Progenitor cell of endocrine pancreas (in vitro differentiated cells): ENCODE measurements at regions not wholly inside any gene's neighbourhood (a gene's known extent, or its start where the extent isn't known, plus 50 kb on each side); places are given as distances from the start of the nearest gene placed in this dataset.

Experiments
- DNase-seq: peaks from one replicate; pipeline ENCODE4 v3.0.0; 2021; ENCODE audit warnings: low spot score; ENCODE audit not compliant: unreplicated experiment
- H3K27ac Mint-ChIP-seq: 2 replicates; pipeline ENCODE4 v1.8.0; 2021; ENCODE audit warnings: mild to moderate bottlenecking, moderate library complexity, mixed read lengths
- H3K27me3 Mint-ChIP-seq: 2 replicates; pipeline ENCODE4 v1.8.0; 2021; ENCODE audit warnings: mixed read lengths
- H3K36me3 Mint-ChIP-seq: 2 replicates; pipeline ENCODE4 v1.8.0; 2022; ENCODE audit warnings: mixed read lengths; ENCODE audit not compliant: insufficient read depth
- H3K4me1 Mint-ChIP-seq: 2 replicates; pipeline ENCODE4 v1.8.0; 2021; ENCODE audit warnings: low read depth, mixed read lengths
- H3K4me3 Mint-ChIP-seq: 2 replicates; pipeline ENCODE4 v1.8.0; 2021; ENCODE audit warnings: low read depth, mild to moderate bottlenecking, moderate library complexity, mixed read lengths
- H3K9me3 Mint-ChIP-seq: 2 replicates; pipeline ENCODE4 v1.8.0; 2021; ENCODE audit warnings: low read depth, mixed read lengths
- CTCF ChIP-seq: fragments of 200-600 bp; sonication (generic); IDR thresholded peaks from one replicate; pipeline ENCODE4 v1.5.0; 2021; ENCODE audit warnings: antibody characterized with exemption, mild to moderate bottlenecking; ENCODE audit not compliant: unreplicated experiment

GRCh38 chr4:127196655-127197352, 436.0 kb upstream of the INTU start:
- peaks cover 10% of the 10 kb centered on the region for H3K9me3 Mint-ChIP-seq
- no peaks in the 10 kb centered on the region for H3K4me1 Mint-ChIP-seq
- no peak for TF ChIP-seq CTCF
- no peaks in the 10 kb centered on the region for H3K36me3 Mint-ChIP-seq
- H3K27ac Mint-ChIP-seq: no peak overlapping the region
- no peak overlapping the region for H3K4me3 Mint-ChIP-seq
- DNase-seq: no peak
- H3K27me3 Mint-ChIP-seq: no peaks in the 10 kb centered on the region

DNA sequence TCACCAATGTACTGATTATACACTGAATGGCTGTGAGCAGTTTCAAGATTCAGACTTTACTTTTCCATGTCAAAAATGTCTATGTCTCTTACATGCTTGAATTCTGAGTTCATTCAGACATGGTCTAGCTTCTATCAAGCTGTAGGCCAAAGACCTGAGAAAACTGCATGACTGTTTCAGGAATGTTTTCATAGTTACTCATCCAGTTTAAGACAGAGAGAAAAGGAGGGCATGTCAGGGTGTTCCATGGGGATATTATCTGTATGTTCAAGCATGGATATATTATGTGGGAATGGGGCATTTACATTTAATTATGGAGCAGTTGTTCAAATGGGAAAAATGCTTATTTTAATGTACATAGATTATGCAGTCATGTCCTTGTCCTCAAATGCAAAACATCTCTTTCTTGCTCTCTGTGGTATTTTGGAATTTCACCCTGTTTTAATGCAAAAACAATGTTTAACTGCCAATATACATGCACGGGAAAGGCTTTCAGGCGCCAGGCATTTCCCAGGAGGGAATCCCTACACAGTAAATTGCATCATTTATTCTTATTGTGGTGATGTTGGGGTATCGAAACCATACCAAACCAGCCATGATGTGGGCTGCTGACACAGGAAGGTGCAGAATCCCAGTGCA, 429.1 kb upstream of the INTU start:
- TF ChIP-seq CTCF: no peak
- no peaks in the 10 kb centered on the region for H3K36me3 Mint-ChIP-seq
- DNase-seq: no peak
- peaks cover 5% of the 10 kb centered on the region for H3K9me3 Mint-ChIP-seq
- H3K27ac Mint-ChIP-seq: no peak overlapping the region
- no peaks in the 10 kb centered on the region for H3K27me3 Mint-ChIP-seq
- no peaks in the 10 kb centered on the region for H3K4me1 Mint-ChIP-seq
- H3K4me3 Mint-ChIP-seq: no peak overlapping the region

GRCh38 chr4:127204322-127204721, 428.4 kb upstream of the INTU start:
- Mint-ChIP-seq H3K9me3 (peaks cover 2% of the 10 kb centered on the region), H3K36me3 (no peaks in the 10 kb centered on the region), H3K4me1 (no peaks in the 10 kb centered on the region), H3K27me3 (no peaks in the 10 kb centered on the region), H3K27ac (no peak overlapping the region), H3K4me3 (no peak overlapping the region)
- DNase-seq: no peak
- no peak for TF ChIP-seq CTCF

DNA sequence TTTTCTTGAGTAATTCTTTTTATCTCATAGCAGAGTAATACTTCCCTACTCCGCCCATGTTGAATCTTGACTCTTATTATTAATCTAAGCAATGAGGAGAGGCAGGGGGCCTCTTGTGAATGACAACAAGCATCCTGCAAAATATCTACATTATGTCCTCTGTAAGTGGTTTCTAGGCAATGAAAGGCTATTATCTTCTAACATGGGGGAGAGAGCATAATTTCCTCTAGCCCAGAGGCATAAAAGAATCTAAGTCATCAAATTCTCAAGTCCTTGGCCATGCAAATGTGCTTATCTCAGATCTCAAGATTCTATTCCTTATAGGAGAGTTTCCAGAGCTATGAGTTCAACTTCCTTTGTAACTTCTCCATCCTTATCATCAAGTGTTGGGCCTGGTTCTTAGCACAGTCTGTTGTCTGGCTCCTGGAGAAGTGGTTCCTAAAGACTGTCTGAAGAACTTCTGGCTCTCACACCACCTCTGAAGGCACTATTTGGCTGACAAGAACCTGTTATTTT, 423.1 kb upstream of the INTU start:
- Mint-ChIP-seq H3K36me3 (no peaks in the 10 kb centered on the region), H3K4me3 (no peak overlapping the region), H3K27ac (no peak overlapping the region), H3K9me3 (peaks cover 2% of the 10 kb centered on the region), H3K27me3 (no peaks in the 10 kb centered on the region), H3K4me1 (no peaks in the 10 kb centered on the region)
- DNase-seq: no peak
- no peak for TF ChIP-seq CTCF

- no peaks in the 10 kb centered on the region for H3K27me3 Mint-ChIP-seq
- no peaks in the 10 kb centered on the region for H3K36me3 Mint-ChIP-seq
Observed at GRCh38 chr4:127210893-127211649, 421.7 kb upstream of the INTU start.

More at GRCh38 chr4:127210893-127211649, 421.7 kb upstream of the INTU start:
- Mint-ChIP-seq H3K4me1 (no peaks in the 10 kb centered on the region), H3K27ac (no peak overlapping the region), H3K9me3 (peaks cover 2% of the 10 kb centered on the region), H3K4me3 (no peak overlapping the region)
- no peak for TF ChIP-seq CTCF
- DNase-seq: no peak
